HG02571 (cell line): ENCODE measurements at regions not wholly inside any gene's neighbourhood (a gene's known extent, or its start where the extent isn't known, plus 50 kb on each side); places are given as distances from the start of the nearest gene placed in this dataset.
"Not testable (repeated sequence)": the region's sequence is repeated elsewhere in the genome, so short reads cannot be mapped to it uniquely, and the experiment has no call there.

Source experiments
- ATAC-seq: cut with Tn5 transposase; IDR thresholded peaks from one replicate; pipeline ENCODE4 v1.9.1; 2021; ENCODE audit warnings: mild to moderate bottlenecking, moderate library complexity; ENCODE audit not compliant: unreplicated experiment

DNA sequence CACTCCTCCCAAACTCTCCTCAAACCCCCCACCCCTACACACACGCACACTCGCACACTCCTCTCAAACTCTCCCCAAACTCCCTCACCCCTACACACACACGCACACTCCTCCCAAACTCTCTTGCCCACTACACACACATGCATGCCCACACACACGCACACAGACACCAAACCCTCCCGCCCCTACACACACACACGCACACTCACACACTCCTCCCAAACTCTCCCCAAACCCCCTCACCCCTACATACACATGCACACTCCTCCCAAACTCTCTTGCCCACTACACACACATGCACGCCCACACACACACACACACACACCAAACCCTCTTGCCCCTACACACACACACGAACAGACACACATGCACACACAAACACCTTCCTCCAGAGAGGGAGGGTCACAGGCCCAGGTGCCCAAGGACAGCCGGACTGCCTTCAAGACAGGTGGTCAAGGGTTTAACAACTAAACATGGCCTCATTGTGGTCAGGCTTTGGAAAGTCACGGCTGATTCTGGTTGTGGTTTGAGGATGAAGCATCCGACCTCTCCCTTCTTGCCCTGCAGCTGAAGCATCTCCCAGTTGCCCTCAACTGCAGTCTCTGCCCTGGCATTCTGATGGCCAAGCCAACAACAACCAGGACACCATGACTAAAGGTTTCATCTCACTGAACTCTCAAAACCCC, 72.3 kb upstream of the SNTG2 start:
- no peak for ATAC-seq

DNA sequence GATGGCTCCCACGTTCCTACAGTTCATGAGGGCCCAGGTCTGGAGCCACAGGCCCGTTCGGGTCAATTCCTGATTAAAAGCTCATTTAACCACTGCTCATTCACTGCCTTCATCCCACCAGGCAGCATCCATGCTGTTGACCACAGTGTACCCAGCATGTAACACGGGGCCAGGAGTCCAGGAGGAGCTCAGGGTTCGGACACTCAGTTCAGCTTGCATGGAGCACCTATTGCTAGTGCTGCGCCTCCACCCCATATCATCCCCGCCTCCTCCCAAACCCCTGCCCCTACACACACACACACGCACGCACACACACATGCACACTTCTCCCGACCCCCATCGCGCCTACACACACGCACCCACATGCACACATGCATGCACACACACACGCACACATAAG, 72.9 kb upstream of the SNTG2 start:
- ATAC-seq: no peak

DNA sequence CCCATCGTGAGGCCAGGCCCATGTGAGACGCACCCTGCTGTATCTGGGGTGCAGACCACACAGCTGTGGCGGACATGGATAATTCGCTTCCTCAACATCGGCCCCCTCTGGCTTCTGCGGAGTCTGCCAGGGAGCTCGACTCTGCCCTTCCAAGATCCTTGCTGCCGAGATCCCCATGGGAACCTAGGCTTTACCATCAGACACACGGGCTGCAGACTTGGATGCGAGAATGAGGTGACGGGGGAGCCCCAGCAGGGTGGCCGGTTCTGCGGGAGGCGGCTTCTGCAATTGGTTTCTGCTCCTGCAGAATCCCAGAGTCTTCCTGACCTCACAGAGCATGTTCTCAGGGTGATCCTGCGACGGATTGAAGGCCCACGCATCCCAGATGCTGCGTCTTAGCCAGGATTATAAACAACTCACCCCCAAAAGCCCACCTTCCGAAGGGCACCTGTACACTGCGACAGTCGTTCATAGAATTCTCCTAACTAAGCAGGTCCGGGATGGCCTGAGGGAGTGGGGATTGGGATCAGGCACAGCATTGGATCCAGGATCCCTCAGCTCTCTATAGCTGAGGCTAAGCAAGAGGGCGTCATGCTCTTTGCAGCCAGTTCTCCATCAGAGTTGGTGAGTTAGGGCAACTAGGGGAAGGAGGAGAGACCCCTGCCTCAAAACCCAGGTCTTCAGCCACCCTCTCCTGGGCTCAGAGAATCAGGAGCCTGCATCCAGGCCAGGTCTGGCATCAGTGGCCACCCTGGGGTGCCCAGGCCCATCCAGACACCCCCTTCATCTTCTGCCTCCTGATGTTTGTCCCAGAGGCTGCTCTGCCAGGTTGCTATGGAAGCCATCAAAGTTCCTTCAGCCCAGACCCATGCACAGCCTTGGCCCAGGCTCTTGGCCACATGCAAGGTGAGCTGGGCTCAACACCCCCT, 74.7 kb upstream of the SNTG2 start:
- ATAC-seq: no peak

DNA sequence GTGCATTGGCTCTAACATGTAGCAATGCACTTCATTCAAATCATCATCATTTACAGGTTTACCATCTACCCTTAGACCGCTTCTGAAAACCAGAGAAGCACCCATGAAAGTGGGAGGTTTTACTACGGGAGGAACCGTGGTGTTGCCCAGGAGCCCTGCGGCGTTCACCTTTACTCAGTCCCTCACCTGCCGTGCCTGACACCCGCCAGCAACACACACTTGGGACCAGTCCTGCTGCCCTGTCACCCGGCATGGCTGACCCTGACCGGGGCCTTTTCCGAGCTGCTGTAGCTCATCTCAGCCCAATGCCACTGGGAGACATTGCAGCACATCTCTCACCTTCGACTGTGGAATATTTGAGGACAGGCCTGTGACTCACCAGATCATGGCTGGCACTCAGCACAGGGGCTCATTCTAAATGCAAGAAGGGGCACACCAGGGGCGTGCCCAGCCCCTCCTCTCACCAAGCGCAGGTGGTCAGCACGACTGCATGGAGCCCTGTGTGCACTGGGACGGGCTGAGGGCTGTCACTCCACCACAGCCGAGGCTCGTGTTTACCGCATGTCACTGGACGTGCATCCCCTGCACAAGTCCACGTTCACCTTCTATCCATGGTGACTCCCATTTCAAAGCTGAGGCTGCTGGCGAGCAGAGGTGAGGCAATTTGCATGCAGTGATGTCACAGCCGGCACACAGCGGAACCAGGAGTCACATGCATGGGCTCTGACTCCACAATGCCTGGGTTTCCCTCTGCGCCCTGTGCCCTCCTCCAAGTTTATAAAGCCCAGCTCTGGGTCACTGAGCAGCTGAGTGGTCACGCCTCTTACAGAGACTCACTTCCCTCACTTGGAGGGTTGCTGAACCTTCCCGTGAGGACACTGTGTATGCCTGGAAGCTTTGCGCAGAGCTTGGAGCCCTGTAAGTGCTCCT, 76.7 kb upstream of the SNTG2 start:
- ATAC-seq: no peak

DNA sequence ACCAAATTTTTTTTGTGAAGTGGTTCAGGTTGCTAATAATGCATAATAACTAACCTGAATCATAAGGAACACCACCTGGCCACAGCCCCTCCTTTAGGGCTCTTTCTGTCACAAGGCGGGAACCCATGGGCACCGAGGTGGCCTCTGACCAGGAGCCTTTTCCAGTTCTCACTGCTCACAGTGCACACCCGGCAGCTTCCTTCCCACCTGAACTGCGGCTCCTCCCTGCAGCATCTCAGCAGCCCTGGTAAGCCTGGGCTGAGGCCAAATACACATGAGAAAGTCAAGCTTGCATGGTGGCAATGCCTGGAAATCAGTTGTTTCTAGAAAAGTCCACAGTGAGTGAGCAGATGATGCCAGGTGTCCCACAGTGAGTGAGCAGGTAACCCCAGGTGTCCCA, 77.6 kb upstream of the SNTG2 start:
- no peak for ATAC-seq

DNA sequence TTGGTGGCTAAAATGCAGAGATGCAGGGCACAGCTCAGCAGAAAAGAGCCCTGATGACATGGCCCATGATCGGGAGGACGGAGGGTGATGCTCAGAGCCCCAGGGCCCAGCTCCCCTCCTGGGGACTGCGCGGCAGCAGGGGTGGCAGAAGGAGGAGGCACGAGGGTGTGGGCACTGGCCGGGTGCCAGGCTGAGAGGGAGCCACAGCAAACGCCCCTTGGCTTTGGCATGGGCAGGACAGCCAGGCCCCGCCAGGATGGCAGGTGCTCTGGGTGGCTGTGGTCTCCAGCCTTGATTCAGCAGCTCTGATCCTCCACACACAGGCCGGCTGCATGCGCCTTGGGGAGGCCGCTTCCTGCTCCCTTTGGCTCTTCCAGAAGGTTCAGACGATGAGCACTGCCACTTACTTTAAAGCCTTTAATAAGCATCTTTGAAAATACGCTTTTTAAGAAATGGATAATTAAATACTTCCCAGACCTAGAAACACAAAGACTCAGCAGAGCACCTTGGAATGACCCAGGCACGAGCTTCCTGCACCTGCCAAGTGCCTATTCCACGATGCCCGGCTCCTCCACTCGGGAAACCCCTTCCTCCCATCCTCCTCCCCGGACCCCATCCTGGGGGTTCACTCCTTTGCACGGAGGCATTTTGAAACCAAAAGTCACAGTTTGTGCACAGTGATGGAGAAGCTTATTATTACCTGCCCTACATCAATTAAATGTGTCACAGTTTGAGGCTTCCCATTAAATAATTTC, 78.5 kb upstream of the SNTG2 start:
- no peak for ATAC-seq

DNA sequence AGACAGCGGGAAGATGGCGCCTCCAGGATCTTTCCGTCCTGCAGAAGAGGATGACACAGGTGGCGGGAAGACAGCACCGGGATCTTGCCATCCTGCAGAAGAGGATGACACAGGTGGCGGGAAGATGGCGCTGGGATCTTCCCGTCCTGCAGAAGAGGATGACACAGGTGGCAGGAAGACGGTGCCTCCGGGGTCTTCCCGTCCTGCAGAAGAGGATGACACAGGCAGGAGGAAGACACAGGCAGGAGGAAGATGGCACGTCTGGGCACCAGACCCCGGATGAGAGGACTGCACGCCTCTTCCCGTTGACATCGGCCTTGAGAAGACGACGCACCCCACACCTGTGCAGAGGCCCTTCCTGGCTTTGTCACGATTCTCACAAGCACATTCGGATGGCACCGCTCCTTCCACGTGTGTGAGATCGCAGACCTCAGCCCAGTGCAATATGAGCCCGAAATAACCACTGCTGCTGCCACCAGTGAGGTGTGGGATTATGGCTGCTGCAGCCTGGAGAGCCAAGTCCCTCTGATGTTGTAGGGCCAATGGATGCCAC, 79.4 kb upstream of the SNTG2 start:
- no peak for ATAC-seq

DNA sequence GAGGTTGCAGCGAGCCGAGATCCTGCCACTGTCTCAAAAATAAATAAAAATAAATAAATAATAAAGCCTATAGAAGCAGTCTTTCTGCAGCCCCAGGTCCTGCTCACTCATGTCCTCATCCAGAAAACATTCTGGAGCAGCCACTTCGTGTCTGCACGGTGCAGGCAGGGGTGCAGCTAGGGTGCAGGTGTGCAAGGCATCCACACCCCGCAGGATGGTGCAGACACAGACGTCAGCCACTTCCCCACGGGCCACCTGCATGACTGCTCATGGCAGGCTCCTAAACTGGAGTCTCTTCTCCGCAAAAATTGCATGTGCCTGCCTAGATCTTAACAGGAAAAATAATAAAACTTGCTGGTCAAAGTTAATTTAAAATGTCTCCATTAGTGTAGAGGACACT, 80.2 kb upstream of the SNTG2 start:
- no peak for ATAC-seq

DNA sequence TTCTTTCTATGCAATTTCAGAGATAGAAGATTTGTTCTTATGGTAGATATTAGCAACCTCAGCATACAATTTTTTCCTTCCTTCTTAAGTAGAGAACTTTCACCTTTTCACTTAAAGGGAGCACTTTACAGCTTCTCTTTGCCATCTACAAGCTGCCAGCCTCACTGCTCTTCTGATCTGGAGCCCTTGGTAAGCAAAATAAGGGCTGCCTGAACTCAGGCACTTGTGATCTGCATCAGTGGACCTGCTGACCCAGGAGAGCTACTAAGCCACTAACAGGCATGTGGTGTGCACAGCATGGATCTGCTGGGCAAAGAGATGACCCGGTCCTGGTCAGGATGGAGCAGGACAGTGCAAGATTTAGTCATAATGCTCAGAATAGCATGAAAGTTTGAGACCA, 80.8 kb upstream of the SNTG2 start:
- no peak for ATAC-seq

DNA sequence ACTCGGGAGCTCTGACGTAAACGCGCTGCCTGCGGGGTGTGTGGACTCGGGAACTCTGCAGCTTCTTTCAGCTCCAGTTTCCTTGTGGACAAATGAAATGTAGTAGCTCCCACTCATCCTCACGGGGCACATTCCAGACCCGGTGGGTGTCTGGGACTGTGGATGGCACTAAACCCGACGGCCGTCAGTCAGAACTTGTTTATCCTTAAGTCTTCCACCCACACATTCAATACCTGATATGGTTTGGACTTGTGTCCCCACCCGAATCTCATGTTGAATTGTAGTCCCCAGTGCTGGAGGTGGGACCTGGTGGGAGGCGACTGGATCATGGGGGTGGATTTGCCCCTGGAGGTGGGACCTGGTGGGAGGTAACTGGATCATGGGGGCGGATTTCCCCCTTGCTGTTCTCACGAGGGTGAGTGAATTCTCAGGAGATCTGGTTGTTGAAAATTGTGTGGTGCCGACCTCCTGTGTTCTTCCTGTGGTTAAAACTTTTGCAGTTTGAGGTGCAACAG, 81.2 kb upstream of the SNTG2 start:
- no peak for ATAC-seq

DNA sequence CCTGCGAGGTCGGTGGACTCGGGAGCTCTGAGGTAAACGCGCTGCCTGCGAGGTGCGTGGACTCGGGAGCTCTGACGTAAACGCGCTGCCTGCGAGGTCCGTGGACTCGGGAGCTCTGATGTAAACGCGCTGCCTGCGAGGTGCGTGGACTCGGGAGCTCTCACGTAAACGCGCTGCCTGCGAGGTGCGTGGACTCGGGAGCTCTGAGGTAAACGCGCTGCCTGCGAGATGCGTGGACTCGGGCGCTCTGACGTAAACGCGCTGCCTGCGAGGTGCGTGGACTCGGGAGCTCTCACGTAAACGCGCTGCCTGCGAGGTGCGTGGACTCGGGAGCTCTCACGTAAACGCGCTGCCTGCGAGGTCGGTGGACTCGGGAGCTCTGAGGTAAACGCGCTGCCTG, 81.8 kb upstream of the SNTG2 start:
- not testable (repeated sequence) for ATAC-seq

DNA sequence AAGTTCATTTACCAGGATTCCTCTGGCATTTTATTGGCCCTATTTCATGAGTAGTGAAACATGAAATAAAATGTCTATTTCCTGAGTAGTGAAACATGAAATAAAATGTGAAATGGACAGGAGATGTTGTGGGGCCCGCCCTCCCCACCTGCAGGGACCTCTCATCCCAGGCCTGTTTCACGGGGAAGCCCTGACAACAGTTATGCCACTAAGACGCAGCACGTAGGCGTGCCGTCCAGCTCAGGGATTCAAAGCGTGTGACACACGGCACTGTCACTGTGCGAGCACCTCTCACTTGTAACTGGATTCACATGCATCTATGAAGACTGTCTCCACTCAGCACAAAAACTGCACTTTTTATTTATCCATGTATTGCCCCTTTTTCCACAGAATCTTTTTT, 83.4 kb upstream of the SNTG2 start:
- no peak for ATAC-seq

DNA sequence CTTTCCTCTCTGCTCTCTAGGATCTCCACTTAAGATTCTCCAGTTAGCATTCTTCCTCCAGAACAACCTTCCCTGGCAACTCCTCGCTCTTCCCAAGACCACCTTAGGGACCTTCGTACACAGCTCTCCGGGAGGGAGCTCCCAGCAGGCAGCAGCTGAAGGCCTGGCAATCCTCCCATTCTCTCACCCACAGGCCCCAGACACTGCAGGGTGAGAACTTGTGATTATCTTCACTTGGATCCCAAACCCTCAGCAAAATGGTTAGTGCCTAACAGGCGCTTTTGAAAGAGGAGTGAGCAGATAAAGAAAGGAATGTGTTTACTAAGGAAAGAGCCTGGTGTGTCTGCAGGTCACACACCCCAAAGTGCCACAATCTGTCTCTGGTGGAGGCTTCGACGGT, 83.8 kb upstream of the SNTG2 start:
- ATAC-seq: no peak

DNA sequence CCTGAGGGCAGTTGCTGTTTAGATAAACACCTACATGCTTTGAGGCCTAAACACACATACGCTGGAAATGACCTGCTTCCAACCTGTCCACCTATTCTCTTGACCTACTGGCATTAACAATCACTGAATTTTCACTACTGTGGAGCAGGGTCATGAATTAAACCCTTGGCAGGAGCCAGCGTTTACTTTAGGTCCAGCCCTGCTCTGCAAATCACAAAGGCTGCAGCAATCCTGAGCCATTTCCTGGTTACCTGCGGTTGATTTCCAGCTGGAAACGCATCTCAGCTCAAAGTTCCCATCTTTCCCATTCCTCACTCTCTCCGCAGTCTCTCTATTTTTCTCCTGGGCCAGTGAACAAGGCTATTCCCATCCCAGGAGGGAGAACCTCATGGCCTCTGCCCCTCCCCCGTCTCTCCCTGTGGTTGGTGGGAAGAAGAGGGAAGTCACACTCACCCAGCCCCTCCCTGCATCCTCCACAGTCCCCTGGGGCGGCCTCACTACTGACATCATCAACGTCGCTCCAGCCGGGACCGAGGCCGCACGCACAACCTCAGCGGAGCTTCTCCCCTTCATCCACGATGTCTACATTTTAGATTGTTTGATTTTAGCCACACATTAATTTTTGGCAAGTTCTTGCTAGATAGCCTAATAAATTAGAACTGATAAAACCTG, 84.5 kb upstream of the SNTG2 start:
- no peak for ATAC-seq

DNA sequence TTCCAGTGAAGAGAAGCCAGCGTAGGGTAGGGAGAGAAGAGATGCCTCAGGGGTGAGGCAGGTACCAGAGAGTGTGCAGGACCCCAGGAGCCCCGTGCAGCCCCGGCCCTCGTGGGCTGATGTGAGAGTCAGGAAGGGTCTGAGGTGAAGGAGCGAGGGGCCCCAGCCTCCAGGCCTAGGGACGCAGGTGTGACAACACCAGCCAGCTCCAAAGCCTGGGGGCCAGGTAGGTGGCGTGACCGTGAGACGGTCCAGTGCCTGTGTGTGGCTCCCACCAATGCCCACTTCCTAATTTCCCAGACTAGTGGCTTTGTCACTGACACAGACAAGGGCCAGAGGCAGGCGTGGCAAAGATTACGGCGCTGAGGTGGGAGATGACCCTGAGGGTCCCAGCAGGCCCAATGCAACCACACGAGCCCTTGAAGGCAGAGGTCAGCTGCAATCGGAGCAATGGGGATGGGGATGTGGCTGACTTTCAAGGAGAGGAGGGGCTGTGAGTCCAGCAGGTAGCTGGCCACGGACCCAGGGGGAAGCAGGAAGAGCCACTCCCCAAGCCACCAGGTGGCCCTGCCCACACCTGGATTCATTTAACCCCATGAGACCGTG, 86.0 kb upstream of the SNTG2 start:
- ATAC-seq: no peak

DNA sequence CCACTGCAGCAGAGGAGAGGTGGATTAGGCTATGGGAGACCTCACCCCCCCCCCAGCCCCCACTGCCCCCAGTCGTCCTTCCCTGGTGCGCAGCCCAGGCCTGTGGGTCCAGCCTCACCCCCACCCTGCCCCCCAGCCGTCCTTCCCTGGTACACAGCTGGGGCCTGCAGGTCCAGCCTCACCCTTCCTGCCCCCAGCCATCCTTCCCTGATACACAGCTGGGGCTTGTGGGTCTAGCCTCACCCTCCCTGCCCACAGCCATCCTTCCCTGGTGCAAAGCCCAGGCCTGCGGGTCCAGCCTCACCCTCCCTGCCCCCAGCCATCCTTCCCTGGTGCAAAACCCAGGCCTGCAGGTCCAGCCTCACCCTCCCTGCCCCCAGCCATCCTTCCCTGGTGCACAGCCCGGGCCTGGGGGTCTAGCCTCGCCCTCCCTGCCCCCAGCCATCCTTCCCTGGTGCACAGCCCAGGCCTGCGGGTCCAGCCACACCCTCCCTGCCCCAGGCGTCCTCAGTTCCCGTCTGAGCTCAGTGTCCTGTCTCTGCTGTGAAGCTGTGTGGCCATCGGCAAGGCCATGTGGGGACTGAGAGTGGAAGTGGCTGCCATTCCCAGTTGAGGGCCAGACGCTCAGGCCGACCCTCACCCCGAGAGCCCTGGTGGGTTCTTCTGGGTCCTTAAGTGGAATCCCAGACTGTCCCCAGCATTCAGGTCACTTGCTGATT, 86.8 kb upstream of the SNTG2 start:
- no peak for ATAC-seq

DNA sequence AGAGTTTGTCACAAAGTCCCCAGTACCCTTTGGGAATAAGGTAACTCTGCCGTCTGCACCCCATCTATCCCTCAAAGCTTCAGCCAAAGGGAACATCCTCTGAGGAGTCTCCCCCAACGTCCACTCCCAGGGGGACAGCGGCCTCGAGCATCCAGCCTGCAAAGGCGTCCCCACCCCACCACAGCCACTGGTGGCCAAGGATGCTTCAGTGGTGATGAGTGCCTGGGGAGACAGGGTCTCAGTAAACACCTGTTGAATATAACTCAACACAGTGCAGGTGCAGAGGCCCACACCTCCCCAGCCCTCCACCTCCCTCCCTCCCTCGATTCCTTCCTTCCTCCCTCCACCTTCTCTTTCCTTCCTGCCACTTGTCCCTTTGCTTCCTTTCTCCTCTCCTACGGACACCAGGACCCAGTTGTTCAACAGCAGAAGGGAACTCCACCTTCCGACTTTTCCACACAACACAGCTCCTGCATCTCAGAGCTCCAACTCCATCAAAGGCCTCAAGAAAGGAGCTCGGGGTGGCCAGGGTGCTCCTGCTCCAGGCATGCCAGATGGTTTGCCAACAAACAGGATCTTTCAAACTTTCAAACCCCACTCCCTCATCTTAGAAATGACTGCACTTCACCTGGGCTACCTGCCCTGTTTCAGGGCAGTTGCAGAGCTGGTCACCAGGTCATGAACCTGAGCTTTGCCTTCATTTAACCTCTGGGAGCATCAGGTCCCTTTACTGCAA, 87.8 kb upstream of the SNTG2 start:
- no peak for ATAC-seq

DNA sequence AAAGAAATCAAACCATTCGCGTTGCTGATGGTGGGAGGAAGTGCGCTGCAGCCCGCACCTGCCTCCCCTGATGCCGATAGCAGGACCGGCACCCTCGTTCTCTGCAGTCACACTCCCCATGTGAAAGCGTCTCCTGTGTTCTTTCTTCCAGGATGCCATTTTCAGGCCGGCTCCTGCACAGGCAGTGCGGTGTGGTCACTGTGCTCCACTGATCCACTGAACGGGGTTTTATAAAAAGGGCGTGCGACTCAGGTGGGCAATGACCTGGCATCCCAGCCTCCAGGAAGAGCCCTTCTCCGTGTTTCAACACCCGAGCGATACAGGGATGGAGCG, 88.3 kb upstream of the SNTG2 start:
- ATAC-seq: no peak
